ENCODE measurements at regions not wholly inside any gene's neighbourhood (a gene's known extent, or its start where the extent isn't known, plus 50 kb on each side); places are given as distances from the start of the nearest gene placed in this dataset.

- TF ChIP-seq, protein P1, sequence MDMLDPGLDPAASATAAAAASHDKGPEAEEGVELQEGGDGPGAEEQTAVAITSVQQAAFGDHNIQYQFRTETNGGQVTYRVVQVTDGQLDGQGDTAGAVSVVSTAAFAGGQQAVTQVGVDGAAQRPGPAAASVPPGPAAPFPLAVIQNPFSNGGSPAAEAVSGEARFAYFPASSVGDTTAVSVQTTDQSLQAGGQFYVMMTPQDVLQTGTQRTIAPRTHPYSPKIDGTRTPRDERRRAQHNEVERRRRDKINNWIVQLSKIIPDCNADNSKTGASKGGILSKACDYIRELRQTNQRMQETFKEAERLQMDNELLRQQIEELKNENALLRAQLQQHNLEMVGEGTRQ (IDR thresholded peaks at IDR 0.05; ENCODE audit: borderline replicate concordance, low read depth, low read length) = no peak
- TF ChIP-seq RXRA (IDR thresholded peaks at IDR 0.05; ENCODE audit: borderline replicate concordance, low read depth) (no peak), TCF12 (IDR thresholded peaks at IDR 0.05) (no peak), GATA2 (CRISPR knock-in tag; IDR thresholded peaks at IDR 0.05) (no peak), MEF2A (IDR thresholded peaks at IDR 0.05; ENCODE audit: borderline replicate concordance, low read depth) (no peak), TEAD4 (IDR thresholded peaks at IDR 0.05; ENCODE audit: borderline replicate concordance, insufficient read depth) (no peak)
- TF ChIP-seq, protein P2, sequence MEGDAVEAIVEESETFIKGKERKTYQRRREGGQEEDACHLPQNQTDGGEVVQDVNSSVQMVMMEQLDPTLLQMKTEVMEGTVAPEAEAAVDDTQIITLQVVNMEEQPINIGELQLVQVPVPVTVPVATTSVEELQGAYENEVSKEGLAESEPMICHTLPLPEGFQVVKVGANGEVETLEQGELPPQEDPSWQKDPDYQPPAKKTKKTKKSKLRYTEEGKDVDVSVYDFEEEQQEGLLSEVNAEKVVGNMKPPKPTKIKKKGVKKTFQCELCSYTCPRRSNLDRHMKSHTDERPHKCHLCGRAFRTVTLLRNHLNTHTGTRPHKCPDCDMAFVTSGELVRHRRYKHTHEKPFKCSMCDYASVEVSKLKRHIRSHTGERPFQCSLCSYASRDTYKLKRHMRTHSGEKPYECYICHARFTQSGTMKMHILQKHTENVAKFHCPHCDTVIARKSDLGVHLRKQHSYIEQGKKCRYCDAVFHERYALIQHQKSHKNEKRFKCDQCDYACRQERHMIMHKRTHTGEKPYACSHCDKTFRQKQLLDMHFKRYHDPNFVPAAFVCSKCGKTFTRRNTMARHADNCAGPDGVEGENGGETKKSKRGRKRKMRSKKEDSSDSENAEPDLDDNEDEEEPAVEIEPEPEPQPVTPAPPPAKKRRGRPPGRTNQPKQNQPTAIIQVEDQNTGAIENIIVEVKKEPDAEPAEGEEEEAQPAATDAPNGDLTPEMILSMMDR (IDR thresholded peaks at IDR 0.05) = no peak
- Histone ChIP-seq H2AFZ (ENCODE audit: low read depth) (no peak overlapping the region), H4K20me1 (ENCODE audit: insufficient read depth) (no peaks in the 10 kb centered on the region), H3K9me3 (no peaks in the 10 kb centered on the region), H3K27ac (ENCODE audit: low read depth in 2 of 2, low read length in 1 of 2) (no peak overlapping the region), H3K4me2 (no peak overlapping the region), H3K4me1 (ENCODE audit: control insufficient read depth in 1 of 2, insufficient read depth in 2 of 2, low read depth in 1 of 2, low read length in 1 of 2) (no peaks in the 10 kb centered on the region), H3F3A (replicated peaks; ENCODE audit: insufficient read depth) (no peaks in the 10 kb centered on the region), H3K27me3 (ENCODE audit: insufficient read depth) (peaks cover 17% of the 10 kb centered on the region; the same call in 1 of the 2 replicates), H3K9me2 (no peaks in the 10 kb centered on the region), H3K79me2 (ENCODE audit: insufficient read depth) (no peaks in the 10 kb centered on the region), H3K36me3 (replicated peaks in 1 of 2; ENCODE audit: control insufficient read depth in 1 of 2, insufficient read depth in 2 of 2, low read length in 1 of 2) (no peaks in the 10 kb centered on the region), H3K9ac (no peak overlapping the region), H3K4me3 (ENCODE audit: low read depth in 2 of 2, low read length in 1 of 2) (no peak overlapping the region)
- 41% methylated on average over 2 of the region's 2 CpGs for WGBS (ENCODE audit: low lambda C conversion rate)
- POLR2A ChIA-PET = no interaction called here
- DNase-seq = no peak
- CTCF ChIA-PET = no interaction called here
These were observed 78.0 kb upstream of the GUCA2B start for GRCh38 chr1:42075179-42075578.

GRCh38 chr1:42070996-42071395 is 82.2 kb upstream of the GUCA2B start:
- Histone ChIP-seq H3K27ac (ENCODE audit: low read depth in 2 of 2, low read length in 1 of 2) (no peak overlapping the region), H4K20me1 (ENCODE audit: insufficient read depth) (no peaks in the 10 kb centered on the region), H3F3A (replicated peaks; ENCODE audit: insufficient read depth) (no peaks in the 10 kb centered on the region), H3K9me2 (no peaks in the 10 kb centered on the region), H3K4me1 (ENCODE audit: control insufficient read depth in 1 of 2, insufficient read depth in 2 of 2, low read depth in 1 of 2, low read length in 1 of 2) (no peaks in the 10 kb centered on the region), H3K9me3 (no peaks in the 10 kb centered on the region), H3K4me2 (no peak overlapping the region), H2AFZ (ENCODE audit: low read depth) (no peak overlapping the region), H3K4me3 (ENCODE audit: low read depth in 2 of 2, low read length in 1 of 2) (no peak overlapping the region), H3K27me3 (ENCODE audit: insufficient read depth) (peaks cover 23% of the 10 kb centered on the region; the same call in 1 of the 2 replicates), H3K36me3 (replicated peaks in 1 of 2; ENCODE audit: control insufficient read depth in 1 of 2, insufficient read depth in 2 of 2, low read length in 1 of 2) (no peaks in the 10 kb centered on the region), H3K79me2 (ENCODE audit: insufficient read depth) (no peaks in the 10 kb centered on the region), H3K9ac (no peak overlapping the region)
- POLR2A ChIA-PET = no interaction called here
- no peak for TF ChIP-seq SIN3A (IDR thresholded peaks at IDR 0.05; ENCODE audit: borderline replicate concordance, low read depth, low read length)
- no peak for TF ChIP-seq MEF2A (IDR thresholded peaks at IDR 0.05; ENCODE audit: borderline replicate concordance, low read depth)
- TF ChIP-seq GATA2 (CRISPR knock-in tag; IDR thresholded peaks at IDR 0.05) = no peak
- TF ChIP-seq, protein P3, sequence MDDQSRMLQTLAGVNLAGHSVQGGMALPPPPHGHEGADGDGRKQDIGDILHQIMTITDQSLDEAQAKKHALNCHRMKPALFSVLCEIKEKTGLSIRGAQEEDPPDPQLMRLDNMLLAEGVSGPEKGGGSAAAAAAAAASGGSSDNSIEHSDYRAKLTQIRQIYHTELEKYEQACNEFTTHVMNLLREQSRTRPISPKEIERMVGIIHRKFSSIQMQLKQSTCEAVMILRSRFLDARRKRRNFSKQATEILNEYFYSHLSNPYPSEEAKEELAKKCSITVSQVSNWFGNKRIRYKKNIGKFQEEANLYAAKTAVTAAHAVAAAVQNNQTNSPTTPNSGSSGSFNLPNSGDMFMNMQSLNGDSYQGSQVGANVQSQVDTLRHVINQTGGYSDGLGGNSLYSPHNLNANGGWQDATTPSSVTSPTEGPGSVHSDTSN (IDR thresholded peaks at IDR 0.05) = no peak
- TF ChIP-seq MXI1 (IDR thresholded peaks at IDR 0.05; ENCODE audit: low read depth, low read length) = no peak
- TF ChIP-seq GABPA (IDR thresholded peaks at IDR 0.05; ENCODE audit: low read depth) = no peak
- TF ChIP-seq, protein P1 (IDR thresholded peaks at IDR 0.05; ENCODE audit: borderline replicate concordance, low read depth, low read length) = no peak
- no peak for TF ChIP-seq TEAD4 (IDR thresholded peaks at IDR 0.05; ENCODE audit: borderline replicate concordance, insufficient read depth)
- no peak for TF ChIP-seq CHD2 (IDR thresholded peaks at IDR 0.05; ENCODE audit: low read length, partially characterized antibody)
- no peak for DNase-seq
- CTCF ChIA-PET = no interaction called here
- 77% methylated on average over 2 of the region's 2 CpGs for WGBS (ENCODE audit: low lambda C conversion rate)
